ENCODE measurements at regions not wholly inside any gene's neighbourhood (a gene's known extent, or its start where the extent isn't known, plus 50 kb on each side); places are given as distances from the start of the nearest gene placed in this dataset.

- intact Hi-C loops (cut with DNase I) = no loop called here
- H3K4me3 ChIP-seq (ENCODE audit: low read length) = no peak overlapping the region
- DNase-seq (no peak), ATAC-seq (no peak)
- no peaks in the 10 kb centered on the region for H3K27me3 ChIP-seq (ENCODE audit: control insufficient read depth, insufficient read depth)
- 52% methylated on average over 4 of the region's 4 CpGs for WGBS
- no peaks in the 10 kb centered on the region for H3K4me1 ChIP-seq (ENCODE audit: control insufficient read depth, insufficient read depth, low read length)
- no peak overlapping the region for H3K27ac ChIP-seq (ENCODE audit: low read length)
- H3K9me3 ChIP-seq (ENCODE audit: control insufficient read depth, low read length) = no peaks in the 10 kb centered on the region
Observed at GRCh38 chr6:142666599-142667185, 278.3 kb downstream of the HIVEP2 start.

- intact Hi-C loops (cut with DNase I) = no loop called here
- Histone ChIP-seq H3K27ac (ENCODE audit: low read length) (no peak overlapping the region), H3K27me3 (ENCODE audit: control insufficient read depth, insufficient read depth) (no peaks in the 10 kb centered on the region), H3K4me1 (ENCODE audit: control insufficient read depth, insufficient read depth, low read length) (no peaks in the 10 kb centered on the region), H3K9me3 (ENCODE audit: control insufficient read depth, low read length) (no peaks in the 10 kb centered on the region), H3K4me3 (ENCODE audit: low read length) (no peak overlapping the region)
- ATAC-seq = no peak
- WGBS = 97% methylated on average over 4 of the region's 4 CpGs
- DNase-seq = no peak
Observed at GRCh38 chr6:142669471-142670351, 275.3 kb downstream of the HIVEP2 start.

- no peaks in the 10 kb centered on the region for H3K4me1 ChIP-seq (ENCODE audit: control insufficient read depth, insufficient read depth, low read length)
- no peaks in the 10 kb centered on the region for H3K9me3 ChIP-seq (ENCODE audit: control insufficient read depth, low read length)
- WGBS = 67% methylated on average over 1 of the region's 1 CpG
- H3K27ac ChIP-seq (ENCODE audit: low read length) = no peak overlapping the region
- no peaks in the 10 kb centered on the region for H3K27me3 ChIP-seq (ENCODE audit: control insufficient read depth, insufficient read depth)
- intact Hi-C loops (cut with DNase I) = no loop called here
- ATAC-seq (no peak), DNase-seq (no peak)
- H3K4me3 ChIP-seq (ENCODE audit: low read length) = no peak overlapping the region
Observed at GRCh38 chr6:142671791-142672190, 273.2 kb downstream of the HIVEP2 start.

GRCh38 chr6:142675517-142675916, 269.5 kb downstream of the HIVEP2 start:
- Histone ChIP-seq H3K9me3 (ENCODE audit: control insufficient read depth, low read length) (no peaks in the 10 kb centered on the region), H3K4me1 (ENCODE audit: control insufficient read depth, insufficient read depth, low read length) (no peaks in the 10 kb centered on the region), H3K4me3 (ENCODE audit: low read length) (no peak overlapping the region), H3K27me3 (ENCODE audit: control insufficient read depth, insufficient read depth) (no peaks in the 10 kb centered on the region), H3K27ac (ENCODE audit: low read length) (no peak overlapping the region)
- DNase-seq = peak in 1 of 3 donors; percentile 42
- WGBS = 86% methylated on average over 5 of the region's 5 CpGs
- no peak for ATAC-seq
- intact Hi-C loops (cut with DNase I) = no loop called here

GRCh38 chr6:142676027-142676443, 268.9 kb downstream of the HIVEP2 start:
- DNase-seq (no peak), ATAC-seq (no peak)
- WGBS = 77% methylated on average over 5 of the region's 5 CpGs
- no peak overlapping the region for H3K4me3 ChIP-seq (ENCODE audit: low read length)
- no peaks in the 10 kb centered on the region for H3K9me3 ChIP-seq (ENCODE audit: control insufficient read depth, low read length)
- H3K27ac ChIP-seq (ENCODE audit: low read length) = no peak overlapping the region
- intact Hi-C loops (cut with DNase I) = no loop called here
- H3K27me3 ChIP-seq (ENCODE audit: control insufficient read depth, insufficient read depth) = no peaks in the 10 kb centered on the region
- no peaks in the 10 kb centered on the region for H3K4me1 ChIP-seq (ENCODE audit: control insufficient read depth, insufficient read depth, low read length)

- intact Hi-C loops (cut with DNase I) = no loop called here
- Histone ChIP-seq H3K4me1 (ENCODE audit: control insufficient read depth, insufficient read depth, low read length) (no peaks in the 10 kb centered on the region), H3K27me3 (ENCODE audit: control insufficient read depth, insufficient read depth) (no peaks in the 10 kb centered on the region), H3K27ac (ENCODE audit: low read length) (no peak overlapping the region), H3K4me3 (ENCODE audit: low read length) (no peak overlapping the region), H3K9me3 (ENCODE audit: control insufficient read depth, low read length) (no peaks in the 10 kb centered on the region)
- DNase-seq = no peak
- ATAC-seq = no peak
- WGBS = 77% methylated on average over 5 of the region's 5 CpGs
Observed at GRCh38 chr6:142676647-142677192, 268.3 kb downstream of the HIVEP2 start.

GRCh38 chr6:142679907-142680700, 264.9 kb downstream of the HIVEP2 start:
- Histone ChIP-seq H3K27ac (ENCODE audit: low read length) (no peak overlapping the region), H3K9me3 (ENCODE audit: control insufficient read depth, low read length) (no peaks in the 10 kb centered on the region), H3K27me3 (ENCODE audit: control insufficient read depth, insufficient read depth) (no peaks in the 10 kb centered on the region), H3K4me3 (ENCODE audit: low read length) (no peak overlapping the region), H3K4me1 (ENCODE audit: control insufficient read depth, insufficient read depth, low read length) (no peaks in the 10 kb centered on the region)
- peak; percentile 45 to 70 for ATAC-seq
- 39% methylated on average over 4 of the region's 4 CpGs for WGBS
- DNase-seq = peak; percentile 40 to 54 (median 41)
- intact Hi-C loops (cut with DNase I) = no loop called here

GRCh38 chr6:142681099-142681498, 263.9 kb downstream of the HIVEP2 start:
- no peak overlapping the region for H3K4me3 ChIP-seq (ENCODE audit: low read length)
- no peak for DNase-seq
- WGBS = 80% methylated on average over 5 of the region's 5 CpGs
- ATAC-seq = no peak
- no peaks in the 10 kb centered on the region for H3K4me1 ChIP-seq (ENCODE audit: control insufficient read depth, insufficient read depth, low read length)
- H3K27me3 ChIP-seq (ENCODE audit: control insufficient read depth, insufficient read depth) = no peaks in the 10 kb centered on the region
- H3K9me3 ChIP-seq (ENCODE audit: control insufficient read depth, low read length) = no peaks in the 10 kb centered on the region
- H3K27ac ChIP-seq (ENCODE audit: low read length) = no peak overlapping the region
- intact Hi-C loops (cut with DNase I) = no loop called here

GRCh38 chr6:142682985-142683384, 262.0 kb downstream of the HIVEP2 start:
- intact Hi-C loops (cut with DNase I) = no loop called here
- Histone ChIP-seq H3K4me1 (ENCODE audit: control insufficient read depth, insufficient read depth, low read length) (no peaks in the 10 kb centered on the region), H3K4me3 (ENCODE audit: low read length) (no peak overlapping the region), H3K27ac (ENCODE audit: low read length) (no peak overlapping the region), H3K27me3 (ENCODE audit: control insufficient read depth, insufficient read depth) (no peaks in the 10 kb centered on the region), H3K9me3 (ENCODE audit: control insufficient read depth, low read length) (no peaks in the 10 kb centered on the region)
- no peak for DNase-seq
- ATAC-seq = no peak
- 92% methylated on average over 2 of the region's 2 CpGs for WGBS

GRCh38 chr6:142683714-142684141, 261.2 kb downstream of the HIVEP2 start:
- Histone ChIP-seq H3K4me1 (ENCODE audit: control insufficient read depth, insufficient read depth, low read length) (no peaks in the 10 kb centered on the region), H3K27me3 (ENCODE audit: control insufficient read depth, insufficient read depth) (no peaks in the 10 kb centered on the region), H3K9me3 (ENCODE audit: control insufficient read depth, low read length) (no peaks in the 10 kb centered on the region), H3K4me3 (ENCODE audit: low read length) (no peak overlapping the region), H3K27ac (ENCODE audit: low read length) (no peak overlapping the region)
- intact Hi-C loops (cut with DNase I) = no loop called here
- DNase-seq = no peak
- 86% methylated on average over 6 of the region's 6 CpGs for WGBS
- ATAC-seq = no peak

GRCh38 chr6:142684371-142684770, 260.6 kb downstream of the HIVEP2 start:
- DNase-seq = no peak
- 96% methylated on average over 1 of the region's 1 CpG for WGBS
- no peak for ATAC-seq
- H3K4me1 ChIP-seq (ENCODE audit: control insufficient read depth, insufficient read depth, low read length) = no peaks in the 10 kb centered on the region
- H3K27ac ChIP-seq (ENCODE audit: low read length) = no peak overlapping the region
- no peak overlapping the region for H3K4me3 ChIP-seq (ENCODE audit: low read length)
- intact Hi-C loops (cut with DNase I) = no loop called here
- H3K9me3 ChIP-seq (ENCODE audit: control insufficient read depth, low read length) = no peaks in the 10 kb centered on the region
- H3K27me3 ChIP-seq (ENCODE audit: control insufficient read depth, insufficient read depth) = no peaks in the 10 kb centered on the region
